ENCODE measurements at regions not wholly inside any gene's neighbourhood (a gene's known extent, or its start where the extent isn't known, plus 50 kb on each side); places are given as distances from the start of the nearest gene placed in this dataset.

DNA sequence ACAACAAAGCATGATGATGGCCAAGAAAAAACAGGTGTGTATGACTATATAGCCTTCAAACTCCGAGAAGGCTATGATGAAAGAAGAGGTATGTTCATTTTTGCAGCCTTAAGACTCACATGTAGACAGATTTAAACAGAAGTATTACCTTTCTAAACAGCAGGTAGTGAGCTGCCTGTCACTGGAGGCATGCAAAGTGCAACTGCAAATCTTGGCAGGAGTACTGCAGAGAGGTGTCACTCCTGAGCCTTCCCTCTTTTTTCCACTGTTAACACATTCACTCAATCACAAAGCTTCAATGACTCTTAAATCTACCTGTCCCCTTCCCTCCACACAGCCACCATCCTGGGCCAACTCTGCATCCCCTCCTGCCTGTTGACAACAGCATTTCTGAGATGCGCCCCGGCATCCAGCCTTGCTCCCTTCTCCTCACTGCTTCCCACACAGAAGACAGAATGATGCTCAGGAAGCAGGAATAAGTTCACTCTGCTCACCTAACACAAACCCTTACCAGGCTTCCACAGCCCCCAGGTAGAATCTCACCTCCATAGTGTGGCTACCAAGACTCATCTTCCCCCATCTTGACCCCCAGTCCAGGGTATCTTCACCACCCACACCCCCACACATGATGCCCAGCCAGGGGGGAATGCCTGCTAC lies 161.9 kb upstream of the ZMIZ1 start:
- no peak for TF ChIP-seq EZH2phosphoT487 (IDR thresholded peaks at IDR 0.05; ENCODE audit: borderline replicate concordance, low read depth, low read length)
- TF ChIP-seq, protein P1, sequence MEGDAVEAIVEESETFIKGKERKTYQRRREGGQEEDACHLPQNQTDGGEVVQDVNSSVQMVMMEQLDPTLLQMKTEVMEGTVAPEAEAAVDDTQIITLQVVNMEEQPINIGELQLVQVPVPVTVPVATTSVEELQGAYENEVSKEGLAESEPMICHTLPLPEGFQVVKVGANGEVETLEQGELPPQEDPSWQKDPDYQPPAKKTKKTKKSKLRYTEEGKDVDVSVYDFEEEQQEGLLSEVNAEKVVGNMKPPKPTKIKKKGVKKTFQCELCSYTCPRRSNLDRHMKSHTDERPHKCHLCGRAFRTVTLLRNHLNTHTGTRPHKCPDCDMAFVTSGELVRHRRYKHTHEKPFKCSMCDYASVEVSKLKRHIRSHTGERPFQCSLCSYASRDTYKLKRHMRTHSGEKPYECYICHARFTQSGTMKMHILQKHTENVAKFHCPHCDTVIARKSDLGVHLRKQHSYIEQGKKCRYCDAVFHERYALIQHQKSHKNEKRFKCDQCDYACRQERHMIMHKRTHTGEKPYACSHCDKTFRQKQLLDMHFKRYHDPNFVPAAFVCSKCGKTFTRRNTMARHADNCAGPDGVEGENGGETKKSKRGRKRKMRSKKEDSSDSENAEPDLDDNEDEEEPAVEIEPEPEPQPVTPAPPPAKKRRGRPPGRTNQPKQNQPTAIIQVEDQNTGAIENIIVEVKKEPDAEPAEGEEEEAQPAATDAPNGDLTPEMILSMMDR (conservative IDR thresholded peaks at IDR 0.05; ENCODE audit: low read length), result no peak

All from OCI-LY7 (cell line).